Tibial nerve (tissue), 3 donors: ENCODE measurements at regions not wholly inside any gene's neighbourhood (a gene's known extent, or its start where the extent isn't known, plus 50 kb on each side); places are given as distances from the start of the nearest gene placed in this dataset.

Source experiments
- POLR2A ChIP-seq, 2 donors: fragments of 450-650 bp; IDR thresholded peaks; one replicate each; pipeline ENCODE4 v1.6.1; 2017; ENCODE audit warnings: antibody characterized with exemption in 2 of 2, mild to moderate bottlenecking in 2 of 2, moderate library complexity in 2 of 2
- TF ChIP-seq, protein P1 (sequence below), 5 experiments: fragments of 200-600 bp in 3 of 5; fragments of 450-650 bp in 2 of 5; sonication (generic) in 3 of 5; IDR thresholded peaks; one replicate each; pipeline ENCODE4 v1.5.1; 2016 to 2019; ENCODE audit warnings: antibody characterized with exemption in 5 of 5, mild to moderate bottlenecking in 3 of 5, moderate library complexity in 2 of 5

DNA sequence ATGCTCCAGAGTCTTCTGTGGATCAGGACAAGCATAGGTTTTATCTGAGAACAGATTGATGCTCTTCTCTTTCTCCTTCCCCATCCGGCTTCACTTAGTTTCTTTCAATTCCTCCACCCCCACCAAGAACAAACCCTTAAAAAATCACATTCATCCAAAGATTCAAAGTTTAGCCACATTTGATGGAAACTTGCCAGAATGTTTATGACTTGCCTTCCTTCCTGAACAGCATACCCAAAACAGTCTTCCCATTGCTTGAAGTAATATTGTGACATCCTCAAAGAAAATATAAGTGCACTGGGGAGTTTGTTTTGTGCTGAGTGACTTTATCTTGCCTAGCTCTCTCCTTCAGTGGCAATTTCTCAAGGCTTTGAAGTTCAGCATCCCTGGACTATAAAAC is 83.0 kb downstream of the MAGEB17 start:
- TF ChIP-seq, protein P1, sequence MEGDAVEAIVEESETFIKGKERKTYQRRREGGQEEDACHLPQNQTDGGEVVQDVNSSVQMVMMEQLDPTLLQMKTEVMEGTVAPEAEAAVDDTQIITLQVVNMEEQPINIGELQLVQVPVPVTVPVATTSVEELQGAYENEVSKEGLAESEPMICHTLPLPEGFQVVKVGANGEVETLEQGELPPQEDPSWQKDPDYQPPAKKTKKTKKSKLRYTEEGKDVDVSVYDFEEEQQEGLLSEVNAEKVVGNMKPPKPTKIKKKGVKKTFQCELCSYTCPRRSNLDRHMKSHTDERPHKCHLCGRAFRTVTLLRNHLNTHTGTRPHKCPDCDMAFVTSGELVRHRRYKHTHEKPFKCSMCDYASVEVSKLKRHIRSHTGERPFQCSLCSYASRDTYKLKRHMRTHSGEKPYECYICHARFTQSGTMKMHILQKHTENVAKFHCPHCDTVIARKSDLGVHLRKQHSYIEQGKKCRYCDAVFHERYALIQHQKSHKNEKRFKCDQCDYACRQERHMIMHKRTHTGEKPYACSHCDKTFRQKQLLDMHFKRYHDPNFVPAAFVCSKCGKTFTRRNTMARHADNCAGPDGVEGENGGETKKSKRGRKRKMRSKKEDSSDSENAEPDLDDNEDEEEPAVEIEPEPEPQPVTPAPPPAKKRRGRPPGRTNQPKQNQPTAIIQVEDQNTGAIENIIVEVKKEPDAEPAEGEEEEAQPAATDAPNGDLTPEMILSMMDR (IDR thresholded peaks at IDR 0.05): no peak
- no peak for TF ChIP-seq POLR2A (IDR thresholded peaks at IDR 0.05)
